Esophagus muscularis mucosa (tissue), 4 donors: ENCODE measurements at regions not wholly inside any gene's neighbourhood (a gene's known extent, or its start where the extent isn't known, plus 50 kb on each side); places are given as distances from the start of the nearest gene placed in this dataset.

ENCODE experiments used
- EP300 ChIP-seq: sonication (generic); formaldehyde crosslinking; IDR thresholded peaks from one replicate; pipeline ENCODE4 v1.6.1; 2017; ENCODE audit warnings: antibody characterized with exemption
- POLR2A ChIP-seq: fragments of 450-650 bp; IDR thresholded peaks from one replicate; pipeline ENCODE4 v1.6.1; 2017; ENCODE audit warnings: antibody characterized with exemption, moderate library complexity, mild to moderate bottlenecking, low read depth
- TF ChIP-seq, protein P1 (sequence below), 3 experiments: fragments of 200-600 bp in 2 of 3; fragments of 450-650 bp in 1 of 3; sonication (generic) in 2 of 3; IDR thresholded peaks; one replicate each; pipeline ENCODE4 v1.5.1; 2017 to 2019; ENCODE audit warnings: antibody characterized with exemption in 3 of 3, mild to moderate bottlenecking in 2 of 3, moderate library complexity in 1 of 3

DNA sequence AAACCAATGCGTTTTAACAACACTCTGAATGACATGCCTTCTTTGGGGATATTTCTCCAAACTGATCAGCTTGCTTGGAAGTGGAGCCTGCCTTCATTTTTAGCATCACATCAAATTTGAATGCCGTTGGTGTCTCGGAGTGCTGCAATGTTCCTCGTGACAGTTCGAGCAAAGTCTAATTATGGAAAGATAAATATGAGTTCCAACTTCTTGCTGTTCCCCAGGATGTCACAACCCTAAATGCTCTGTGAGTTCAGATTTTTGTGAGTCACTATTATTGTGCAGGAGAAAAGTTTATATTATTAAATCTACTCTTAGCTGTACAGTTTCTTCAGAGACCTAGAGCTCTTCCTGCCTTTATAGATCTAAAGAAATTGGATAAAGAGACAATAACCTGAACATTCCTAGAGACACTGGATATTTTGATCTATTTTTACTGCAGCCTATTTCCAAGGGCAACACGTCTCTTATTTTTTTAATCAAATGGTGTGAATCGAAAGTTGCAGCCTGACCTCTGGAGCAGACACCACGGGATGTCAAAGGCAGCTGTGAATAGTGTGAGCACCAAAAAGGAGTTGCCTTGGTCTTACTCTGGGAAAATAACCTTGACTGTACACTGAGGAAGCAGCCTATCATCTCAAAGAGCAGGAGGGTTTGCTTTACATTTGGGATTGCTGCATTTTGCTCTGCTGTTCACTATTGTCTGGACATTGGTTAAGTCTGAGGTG is 330.1 kb downstream of the TDRD15 start:
- TF ChIP-seq, protein P1, sequence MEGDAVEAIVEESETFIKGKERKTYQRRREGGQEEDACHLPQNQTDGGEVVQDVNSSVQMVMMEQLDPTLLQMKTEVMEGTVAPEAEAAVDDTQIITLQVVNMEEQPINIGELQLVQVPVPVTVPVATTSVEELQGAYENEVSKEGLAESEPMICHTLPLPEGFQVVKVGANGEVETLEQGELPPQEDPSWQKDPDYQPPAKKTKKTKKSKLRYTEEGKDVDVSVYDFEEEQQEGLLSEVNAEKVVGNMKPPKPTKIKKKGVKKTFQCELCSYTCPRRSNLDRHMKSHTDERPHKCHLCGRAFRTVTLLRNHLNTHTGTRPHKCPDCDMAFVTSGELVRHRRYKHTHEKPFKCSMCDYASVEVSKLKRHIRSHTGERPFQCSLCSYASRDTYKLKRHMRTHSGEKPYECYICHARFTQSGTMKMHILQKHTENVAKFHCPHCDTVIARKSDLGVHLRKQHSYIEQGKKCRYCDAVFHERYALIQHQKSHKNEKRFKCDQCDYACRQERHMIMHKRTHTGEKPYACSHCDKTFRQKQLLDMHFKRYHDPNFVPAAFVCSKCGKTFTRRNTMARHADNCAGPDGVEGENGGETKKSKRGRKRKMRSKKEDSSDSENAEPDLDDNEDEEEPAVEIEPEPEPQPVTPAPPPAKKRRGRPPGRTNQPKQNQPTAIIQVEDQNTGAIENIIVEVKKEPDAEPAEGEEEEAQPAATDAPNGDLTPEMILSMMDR (IDR thresholded peaks at IDR 0.05) = no peak
- TF ChIP-seq POLR2A = no peak
- TF ChIP-seq EP300 = no peak
